CD14-positive monocyte (primary cell): ENCODE measurements at regions not wholly inside any gene's neighbourhood (a gene's known extent, or its start where the extent isn't known, plus 50 kb on each side); places are given as distances from the start of the nearest gene placed in this dataset.

Experiments used
- DNase-seq, 3 donors: peaks; one replicate each; pipeline ENCODE4 v3.0.0-alpha.2; 2011 to 2022
- H2AFZ ChIP-seq: 2 replicates; pipeline ENCODE4 v1.6.0; 2012; ENCODE audit warnings: mild to moderate bottlenecking, low read depth, low read length, inconsistent platforms; ENCODE audit not compliant: insufficient read depth, poor library complexity, severe bottlenecking
- H3K27ac ChIP-seq, 2 donors: 1 replicate in 1 of 2; 2 replicates in 1 of 2; pipeline ENCODE4 v1.5.1; 2012 to 2013; ENCODE audit warnings: low read length in 2 of 2, control low read depth in 1 of 2, inconsistent platforms in 1 of 2, low read depth in 1 of 2, mild to moderate bottlenecking in 1 of 2
- H3K27me3 ChIP-seq, 2 donors: one replicate each; pipeline versions ENCODE4 v1.6.0 to v1.6.1; 2011 to 2013; ENCODE audit warnings: low read length in 2 of 2; ENCODE audit not compliant: control insufficient read depth in 2 of 2, insufficient read depth in 2 of 2
- H3K36me3 ChIP-seq, 2 donors: replicated peaks in 1 of 2; 1 replicate in 1 of 2; 2 replicates in 1 of 2; pipeline versions ENCODE4 v1.5.1 to v1.6.1; 2012 to 2013; ENCODE audit warnings: low read length in 2 of 2, control low read depth in 1 of 2, inconsistent platforms in 1 of 2, mild to moderate bottlenecking in 1 of 2; ENCODE audit not compliant: insufficient read depth in 2 of 2, control insufficient read depth in 1 of 2
- H3K4me1 ChIP-seq, 2 donors: 1 replicate in 1 of 2; 2 replicates in 1 of 2; pipeline versions ENCODE4 v1.5.1 to v1.6.1; 2012 to 2013; ENCODE audit warnings: low read length in 2 of 2, control low read depth in 1 of 2, inconsistent platforms in 1 of 2, mild to moderate bottlenecking in 1 of 2, moderate library complexity in 1 of 2; ENCODE audit not compliant: insufficient read depth in 2 of 2, control insufficient read depth in 1 of 2
- H3K4me2 ChIP-seq: replicated peaks from 2 replicates; pipeline ENCODE3; 2012; ENCODE audit warnings: low read length, moderate library complexity, mild to moderate bottlenecking; ENCODE audit not compliant: poor library complexity, severe bottlenecking; ENCODE audit errors: extremely low read depth
- H3K4me3 ChIP-seq, 3 experiments: fragments of 200-600 bp in 1 of 3; sonication (generic) in 1 of 3; replicated peaks in 1 of 3; 1 replicate in 2 of 3; 2 replicates in 1 of 3; pipeline ENCODE4 v1.5.1; 2011 to 2013; ENCODE audit warnings: low read length in 3 of 3, mild to moderate bottlenecking in 3 of 3, control low read depth in 2 of 3, low read depth in 2 of 3, inconsistent platforms in 1 of 3, moderate library complexity in 1 of 3
- H3K79me2 ChIP-seq: 2 replicates; pipeline ENCODE4 v1.6.0; 2012; ENCODE audit warnings: mild to moderate bottlenecking, control low read depth, inconsistent platforms, low read length, moderate library complexity; ENCODE audit not compliant: insufficient read depth
- H3K9ac ChIP-seq: 2 replicates; pipeline ENCODE4 v1.6.0; 2017; ENCODE audit warnings: low read length, mild to moderate bottlenecking; ENCODE audit not compliant: insufficient read depth, poor library complexity, severe bottlenecking
- H3K9me3 ChIP-seq, 2 donors: replicated peaks in 1 of 2; 1 replicate in 1 of 2; 2 replicates in 1 of 2; pipeline versions ENCODE4 v1.5.1 to v1.6.1; 2012 to 2013; ENCODE audit warnings: low read length in 2 of 2, control low read depth in 1 of 2; ENCODE audit not compliant: control insufficient read depth in 1 of 2, insufficient read depth in 1 of 2
- H4K20me1 ChIP-seq: 2 replicates; pipeline ENCODE4 v1.6.0; 2012; ENCODE audit warnings: mild to moderate bottlenecking, low read length, control low read depth, moderate library complexity; ENCODE audit not compliant: insufficient read depth
- H3K27ac Mint-ChIP-seq, 7 donors: one replicate each; pipeline ENCODE4 v1.8.0; 2020; ENCODE audit warnings: mild to moderate bottlenecking in 7 of 7, mixed read lengths in 7 of 7, moderate library complexity in 6 of 7, inconsistent platforms in 2 of 7
- H3K27me3 Mint-ChIP-seq, 3 donors: one replicate each; pipeline ENCODE4 v1.8.0; 2021 to 2022; ENCODE audit warnings: low read depth in 3 of 3, mild to moderate bottlenecking in 3 of 3, mixed read lengths in 3 of 3, moderate library complexity in 3 of 3, inconsistent platforms in 1 of 3
- H3K36me3 Mint-ChIP-seq, 2 donors: one replicate each; pipeline ENCODE4 v1.8.0; 2020; ENCODE audit warnings: mixed read lengths in 2 of 2, inconsistent platforms in 1 of 2, mild to moderate bottlenecking in 1 of 2
- H3K4me1 Mint-ChIP-seq: one replicate; pipeline ENCODE4 v1.8.0; 2020; ENCODE audit warnings: mild to moderate bottlenecking, mixed read lengths
- H3K4me3 Mint-ChIP-seq, 2 donors: one replicate each; pipeline ENCODE4 v1.8.0; 2020; ENCODE audit warnings: mild to moderate bottlenecking in 2 of 2, mixed read lengths in 2 of 2, moderate library complexity in 1 of 2
- H3K9me3 Mint-ChIP-seq, 7 donors: one replicate each; pipeline ENCODE4 v1.8.0; 2020 to 2022; ENCODE audit warnings: mixed read lengths in 7 of 7, mild to moderate bottlenecking in 6 of 7, moderate library complexity in 6 of 7, inconsistent platforms in 2 of 7
- CTCF ChIP-seq: fragments of 200-600 bp; IDR thresholded peaks from one replicate; pipeline ENCODE4 v1.8.0; 2022; ENCODE audit warnings: antibody characterized with exemption, mild to moderate bottlenecking
- intact Hi-C, 2 donors: fragments of 100-400 bp; cut with micrococcal nuclease; formaldehyde crosslinking; loops; one replicate each; pipeline versions ENCODE4 v1.15.0 to v1.15.1; 2023

- no peaks in the 10 kb centered on the region for H3K36me3 ChIP-seq
- H3K9me3 Mint-ChIP-seq: peaks cover 0 to 3% (median 0%) of the 10 kb centered on the region in 7 donors
Observed at GRCh38 chr7:84533182-84533581, 338.6 kb upstream of the SEMA3A start.

GRCh38 chr7:84532196-84532595, 337.6 kb upstream of the SEMA3A start:
- no peaks in the 10 kb centered on the region for H4K20me1 ChIP-seq
- H3K27me3 ChIP-seq: no peaks in the 10 kb centered on the region
- no peaks in the 10 kb centered on the region for H3K79me2 ChIP-seq
- H3K27ac ChIP-seq: no peak overlapping the region
- no peak overlapping the region for H3K4me3 ChIP-seq
- TF ChIP-seq CTCF: no peak
- DNase-seq: no peak
- Mint-ChIP-seq H3K27ac (no peak overlapping the region), H3K4me3 (no peak overlapping the region), H3K9me3 (peaks cover 0 to 3% (median 0%) of the 10 kb centered on the region in 7 donors), H3K4me1 (no peaks in the 10 kb centered on the region), H3K27me3 (no peaks in the 10 kb centered on the region), H3K36me3 (no peaks in the 10 kb centered on the region)
- no peaks in the 10 kb centered on the region for H3K36me3 ChIP-seq
- H3K9ac ChIP-seq: no peak overlapping the region
- intact Hi-C loops: no loop called here
- H3K4me2 ChIP-seq: no peak overlapping the region
- H2AFZ ChIP-seq: no peak overlapping the region
- H3K9me3 ChIP-seq: no peaks in the 10 kb centered on the region
- no peaks in the 10 kb centered on the region for H3K4me1 ChIP-seq

More at GRCh38 chr7:84533182-84533581, 338.6 kb upstream of the SEMA3A start:
- Mint-ChIP-seq H3K36me3 (no peaks in the 10 kb centered on the region), H3K4me1 (no peaks in the 10 kb centered on the region), H3K27ac (no peak overlapping the region), H3K4me3 (no peak overlapping the region), H3K27me3 (no peaks in the 10 kb centered on the region)
- Histone ChIP-seq H3K9me3 (no peaks in the 10 kb centered on the region), H3K4me3 (no peak overlapping the region), H3K9ac (no peak overlapping the region), H3K79me2 (no peaks in the 10 kb centered on the region), H3K4me2 (no peak overlapping the region), H3K4me1 (no peaks in the 10 kb centered on the region), H3K27me3 (no peaks in the 10 kb centered on the region), H4K20me1 (no peaks in the 10 kb centered on the region), H2AFZ (no peak overlapping the region), H3K27ac (no peak overlapping the region)
- intact Hi-C loops: no loop called here
- no peak for TF ChIP-seq CTCF
- no peak for DNase-seq
